ENCODE measurements at regions not wholly inside any gene's neighbourhood (a gene's known extent, or its start where the extent isn't known, plus 50 kb on each side); places are given as distances from the start of the nearest gene placed in this dataset.

DNA sequence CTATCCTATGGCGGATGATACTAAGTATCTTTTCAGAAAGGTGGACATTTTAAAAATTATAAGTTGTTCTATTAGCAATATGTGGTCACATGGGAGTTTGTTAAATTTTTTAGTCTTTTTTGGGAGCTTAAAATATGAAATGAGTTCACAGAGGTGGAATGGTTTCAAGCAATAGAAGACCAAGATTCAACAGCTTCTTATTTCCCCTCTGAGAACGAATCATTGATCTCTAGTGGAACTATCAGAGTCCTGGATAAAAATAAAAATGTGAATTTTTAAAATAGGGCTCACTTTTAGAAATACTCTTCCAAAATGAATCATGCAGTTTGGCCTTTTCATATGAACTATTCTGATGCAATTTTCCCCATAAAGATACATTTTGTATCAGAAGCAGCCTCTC lies 467.7 kb upstream of the KLF6 start:
- Histone ChIP-seq H3K79me2 (ENCODE audit: control insufficient read depth, insufficient read depth, low read length) (no peaks in the 10 kb centered on the region), H3K27me3 (ENCODE audit: control insufficient read depth in 2 of 2, insufficient read depth in 2 of 2, low read length in 2 of 2) (no peaks in the 10 kb centered on the region), H3K27ac (ENCODE audit: insufficient read depth, low read depth, low read length) (no peak overlapping the region), H3K4me2 (ENCODE audit: insufficient read depth, low read length) (no peak overlapping the region), H3K9me1 (replicated peaks; ENCODE audit: control insufficient read depth, extremely low read depth, insufficient read depth, low read length) (no peaks in the 10 kb centered on the region), H3K9ac (replicated peaks; ENCODE audit: extremely low read depth, insufficient read depth, low read length) (no peak overlapping the region), H3K9me3 (replicated peaks; ENCODE audit: control insufficient read depth, insufficient read depth, low read length) (no peaks in the 10 kb centered on the region), H3K4me3 (replicated peaks in 1 of 3; ENCODE audit: insufficient read depth in 1 of 3, low read depth in 1 of 3, low read length in 3 of 3) (no peak overlapping the region), H4K20me1 (replicated peaks; ENCODE audit: control insufficient read depth, extremely low read depth, insufficient read depth, low read length) (no peaks in the 10 kb centered on the region), H2AFZ (ENCODE audit: low read depth, low read length) (no peak overlapping the region), H3K36me3 (ENCODE audit: control insufficient read depth in 2 of 2, extremely low read depth in 1 of 2, insufficient read depth in 2 of 2, low read length in 2 of 2) (no peaks in the 10 kb centered on the region), H3K4me1 (ENCODE audit: control insufficient read depth, extremely low read depth, insufficient read depth, low read length) (no peaks in the 10 kb centered on the region)
- DNase-seq (ENCODE audit: low read depth, low spot score) = no peak
- POLR2A ChIA-PET = no interaction called here
- dilution Hi-C loops (cut with MboI; ENCODE audit: extremely low pct_ligation_motif_present, low sequenced_read_pairs) = no loop called here
- no peak for FAIRE-seq
- TF ChIP-seq POLR2AphosphoS5 (IDR thresholded peaks at IDR 0.05; ENCODE audit: insufficient read depth, low read depth, low read length) (no peak), FOS (IDR thresholded peaks at IDR 0.05; ENCODE audit: borderline replicate concordance, insufficient read depth, low read length) (no peak), JUN (IDR thresholded peaks at IDR 0.05; ENCODE audit: borderline replicate concordance, insufficient read depth, insufficient read length, low read depth) (no peak), GATA2 (IDR thresholded peaks at IDR 0.05; ENCODE audit: insufficient read depth, insufficient read length, low read depth, low read length) (no peak), MYC (IDR thresholded peaks at IDR 0.05; ENCODE audit: low read depth, low read length) (no peak), EZH2 (IDR thresholded peaks at IDR 0.05; ENCODE audit: borderline replicate concordance, low read depth, low read length, severe bottlenecking) (no peak), POLR2A (IDR thresholded peaks at IDR 0.05; ENCODE audit: low read depth, low read length) (no peak)
- TF ChIP-seq, protein P1, sequence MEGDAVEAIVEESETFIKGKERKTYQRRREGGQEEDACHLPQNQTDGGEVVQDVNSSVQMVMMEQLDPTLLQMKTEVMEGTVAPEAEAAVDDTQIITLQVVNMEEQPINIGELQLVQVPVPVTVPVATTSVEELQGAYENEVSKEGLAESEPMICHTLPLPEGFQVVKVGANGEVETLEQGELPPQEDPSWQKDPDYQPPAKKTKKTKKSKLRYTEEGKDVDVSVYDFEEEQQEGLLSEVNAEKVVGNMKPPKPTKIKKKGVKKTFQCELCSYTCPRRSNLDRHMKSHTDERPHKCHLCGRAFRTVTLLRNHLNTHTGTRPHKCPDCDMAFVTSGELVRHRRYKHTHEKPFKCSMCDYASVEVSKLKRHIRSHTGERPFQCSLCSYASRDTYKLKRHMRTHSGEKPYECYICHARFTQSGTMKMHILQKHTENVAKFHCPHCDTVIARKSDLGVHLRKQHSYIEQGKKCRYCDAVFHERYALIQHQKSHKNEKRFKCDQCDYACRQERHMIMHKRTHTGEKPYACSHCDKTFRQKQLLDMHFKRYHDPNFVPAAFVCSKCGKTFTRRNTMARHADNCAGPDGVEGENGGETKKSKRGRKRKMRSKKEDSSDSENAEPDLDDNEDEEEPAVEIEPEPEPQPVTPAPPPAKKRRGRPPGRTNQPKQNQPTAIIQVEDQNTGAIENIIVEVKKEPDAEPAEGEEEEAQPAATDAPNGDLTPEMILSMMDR (IDR thresholded peaks at IDR 0.05; ENCODE audit: extremely low read depth in 1 of 2, insufficient read depth in 1 of 2, low read depth in 1 of 2, low read length in 2 of 2) = no peak
- TF ChIP-seq, protein P2, sequence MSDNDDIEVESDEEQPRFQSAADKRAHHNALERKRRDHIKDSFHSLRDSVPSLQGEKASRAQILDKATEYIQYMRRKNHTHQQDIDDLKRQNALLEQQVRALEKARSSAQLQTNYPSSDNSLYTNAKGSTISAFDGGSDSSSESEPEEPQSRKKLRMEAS (IDR thresholded peaks at IDR 0.05; ENCODE audit: insufficient read depth, insufficient read length) = no peak
- no TSS peak for BruUV-seq (replicated peaks)
- CTCF ChIA-PET = no interaction called here
- intact Hi-C loops (cut with micrococcal nuclease) = no loop called here
